Posterior cingulate gyrus (tissue), 11 donors: ENCODE measurements at regions not wholly inside any gene's neighbourhood (a gene's known extent, or its start where the extent isn't known, plus 50 kb on each side); places are given as distances from the start of the nearest gene placed in this dataset.

ENCODE experiments used
- DNase-seq, 10 donors: peaks; one replicate each; pipeline versions ENCODE4 v3.0.0 to v3.0.0-alpha.2; 2020 to 2021; ENCODE audit warnings: mixed read lengths in 3 of 10
- intact Hi-C: fragments of 100-400 bp; cut with DNase I; formaldehyde crosslinking; loops from one replicate; pipeline ENCODE4 v1.15.1; 2023

GRCh38 chr9:88689509-88690298, 154.7 kb downstream of the NXNL2 start:
- intact Hi-C loops, result no loop called here
- DNase-seq, result no peak

GRCh38 chr9:88690628-88691027, 155.7 kb downstream of the NXNL2 start:
- no peak for DNase-seq
- intact Hi-C loops, result no loop called here

- intact Hi-C loops, result no loop called here
- DNase-seq, result no peak
These were observed 156.1 kb downstream of the NXNL2 start for GRCh38 chr9:88691091-88691490.

- no peak for DNase-seq
- intact Hi-C loops, result no loop called here
These were observed 156.8 kb downstream of the NXNL2 start for GRCh38 chr9:88691811-88692210.

GRCh38 chr9:88692827-88693226, 157.8 kb downstream of the NXNL2 start:
- intact Hi-C loops, result no loop called here
- no peak for DNase-seq

GRCh38 chr9:88694625-88695024, 159.6 kb downstream of the NXNL2 start:
- intact Hi-C loops, result no loop called here
- DNase-seq, result peak in 6 of 10 donors; percentile 53 to 89 (median 60)

- intact Hi-C loops, result no loop called here
- DNase-seq, result no peak
These were observed 161.5 kb downstream of the NXNL2 start for GRCh38 chr9:88696501-88696900.

- peak in 1 of 10 donors; percentile 36 for DNase-seq
- intact Hi-C loops, result no loop called here
These were observed 162.9 kb downstream of the NXNL2 start for GRCh38 chr9:88697764-88698432.

- no peak for DNase-seq
- intact Hi-C loops, result no loop called here
These were observed 168.0 kb downstream of the NXNL2 start for GRCh38 chr9:88702985-88703384.

- intact Hi-C loops, result no loop called here
- no peak for DNase-seq
These were observed 171.5 kb downstream of the NXNL2 start for GRCh38 chr9:88706193-88707113.

- no peak for DNase-seq
- intact Hi-C loops, result no loop called here
These were observed 175.5 kb downstream of the NXNL2 start for GRCh38 chr9:88710449-88710848.

GRCh38 chr9:88711719-88712118, 176.7 kb downstream of the NXNL2 start:
- no peak for DNase-seq
- intact Hi-C loops, result no loop called here

GRCh38 chr9:88712484-88712883, 177.5 kb downstream of the NXNL2 start:
- intact Hi-C loops, result no loop called here
- no peak for DNase-seq

- no peak for DNase-seq
- intact Hi-C loops, result no loop called here
These were observed 178.0 kb downstream of the NXNL2 start for GRCh38 chr9:88713010-88713409.

GRCh38 chr9:88716596-88717290, 181.8 kb downstream of the NXNL2 start:
- intact Hi-C loops, result no loop called here
- DNase-seq, result no peak

GRCh38 chr9:88721025-88721424, 186.0 kb downstream of the NXNL2 start:
- intact Hi-C loops, result no loop called here
- no peak for DNase-seq

GRCh38 chr9:88721495-88722279, 186.7 kb downstream of the NXNL2 start:
- intact Hi-C loops, result no loop called here
- no peak for DNase-seq

- intact Hi-C loops, result no loop called here
These were observed 187.8 kb downstream of the NXNL2 start for GRCh38 chr9:88722753-88723152.

GRCh38 chr9:88723751-88724150, 188.8 kb downstream of the NXNL2 start:
- intact Hi-C loops, result no loop called here
- no peak for DNase-seq

More at GRCh38 chr9:88722753-88723152, 187.8 kb downstream of the NXNL2 start:
- no peak for DNase-seq

GRCh38 chr9:88724331-88724730, 189.4 kb downstream of the NXNL2 start:
- no peak for DNase-seq
- intact Hi-C loops, result no loop called here
